Panc1 (cell line): ENCODE measurements at regions not wholly inside any gene's neighbourhood (a gene's known extent, or its start where the extent isn't known, plus 50 kb on each side); places are given as distances from the start of the nearest gene placed in this dataset.

ENCODE experiments used
- ATAC-seq: fragments of 200-7000 bp; cut with Tn5 transposase; 2 replicates; pipeline ENCODE4 v1.9.1; 2020; ENCODE audit warnings: mild to moderate bottlenecking, moderate library complexity
- BruUV-seq: library from RNA; stranded (reverse); fragments of 400-500 nt; replicated peaks from 2 replicates; lab custom pipeline; 2021; lab: Mats Ljungman, UMichigan
- CTCF ChIA-PET: fragments of 300-600 bp; sonication (Branson Sonifier 250); formaldehyde crosslinking; loops from one replicate; lab custom pipeline; 2022; ENCODE audit warnings: antibody characterized with exemption; lab: Charles Lee
- POLR2A ChIA-PET: fragments of 300-600 bp; sonication (Branson Sonifier 250); formaldehyde crosslinking; loops from one replicate; lab custom pipeline; 2022; ENCODE audit warnings: antibody characterized with exemption; lab: Charles Lee
- DNase-seq: peaks from one replicate; pipeline ENCODE4 v3.0.0-alpha.2; 2010; ENCODE audit warnings: low read depth, low spot score
- H3K27ac ChIP-seq: 2 replicates; pipeline ENCODE4 v1.5.1; 2011; ENCODE audit warnings: mild to moderate bottlenecking, low read length, inconsistent platforms
- H3K27me3 ChIP-seq: fragments of 200-500 bp; sonication (Bioruptor generic); 2 replicates; pipeline ENCODE4 v1.6.0; 2014; ENCODE audit warnings: low read length, inconsistent platforms; ENCODE audit not compliant: control insufficient read depth, insufficient read depth
- H3K36me3 ChIP-seq: fragments of 200-500 bp; sonication (Bioruptor generic); 2 replicates; pipeline ENCODE4 v1.5.1; 2014; ENCODE audit warnings: inconsistent platforms, mild to moderate bottlenecking, low read length, moderate library complexity; ENCODE audit not compliant: control insufficient read depth, insufficient read depth
- H3K4me1 ChIP-seq: 2 replicates; pipeline ENCODE4 v1.5.1; 2011; ENCODE audit warnings: inconsistent platforms, mild to moderate bottlenecking, low read length, moderate library complexity; ENCODE audit not compliant: control insufficient read depth, insufficient read depth
- H3K4me3 ChIP-seq, 2 experiments: 2 replicates each; pipeline ENCODE4 v1.5.1; 2011 to 2012; ENCODE audit warnings: low read depth in 2 of 2, low read length in 2 of 2, mild to moderate bottlenecking in 2 of 2, inconsistent platforms in 1 of 2, moderate library complexity in 1 of 2
- H3K9me3 ChIP-seq: fragments of 200-500 bp; sonication (Bioruptor generic); 2 replicates; pipeline ENCODE4 v1.5.1; 2014; ENCODE audit warnings: low read depth, mild to moderate bottlenecking, inconsistent platforms, low read length, moderate library complexity; ENCODE audit not compliant: control insufficient read depth, insufficient read depth
- POLR2AphosphoS5 ChIP-seq: IDR thresholded peaks from 2 replicates; pipeline ENCODE4 v1.6.1; 2012; ENCODE audit warnings: mild to moderate bottlenecking, low read depth, low read length, moderate library complexity
- SIN3A ChIP-seq: IDR thresholded peaks from 2 replicates; pipeline ENCODE4 v1.6.1; 2012; ENCODE audit warnings: low read depth, mild to moderate bottlenecking, low read length, moderate library complexity, borderline replicate concordance; ENCODE audit not compliant: insufficient read depth
- TCF7L2 ChIP-seq: IDR thresholded peaks from 2 replicates; pipeline ENCODE4 v1.6.1; 2011; ENCODE audit warnings: mild to moderate bottlenecking, low read depth, low read length, inconsistent platforms
- in situ Hi-C: cut with HindIII; loops from 2 replicates; pipeline ENCODE4 v1.10.0; 2016; ENCODE audit warnings: low sequenced_read_pairs, low pct_unique_long_range_greater_than_20kb
- intact Hi-C: fragments of 100-400 bp; cut with micrococcal nuclease; formaldehyde crosslinking; loops from one replicate; pipeline ENCODE4 v1.10.0; 2022; ENCODE audit not compliant: unreplicated experiment
- TF ChIP-seq, protein P1 (sequence below), 2 experiments: IDR thresholded peaks; 2 replicates each; pipeline ENCODE4 v1.6.1; 2011 to 2012; ENCODE audit warnings: low read depth in 2 of 2, control low read depth in 1 of 2, low read length in 1 of 2, mild to moderate bottlenecking in 1 of 2, moderate library complexity in 1 of 2; ENCODE audit not compliant: insufficient read depth in 1 of 2
- TF ChIP-seq, protein P2 (sequence below): fragments of 450-650 bp; IDR thresholded peaks from 2 replicates; pipeline ENCODE4 v1.5.1; 2017; ENCODE audit warnings: mild to moderate bottlenecking

DNA sequence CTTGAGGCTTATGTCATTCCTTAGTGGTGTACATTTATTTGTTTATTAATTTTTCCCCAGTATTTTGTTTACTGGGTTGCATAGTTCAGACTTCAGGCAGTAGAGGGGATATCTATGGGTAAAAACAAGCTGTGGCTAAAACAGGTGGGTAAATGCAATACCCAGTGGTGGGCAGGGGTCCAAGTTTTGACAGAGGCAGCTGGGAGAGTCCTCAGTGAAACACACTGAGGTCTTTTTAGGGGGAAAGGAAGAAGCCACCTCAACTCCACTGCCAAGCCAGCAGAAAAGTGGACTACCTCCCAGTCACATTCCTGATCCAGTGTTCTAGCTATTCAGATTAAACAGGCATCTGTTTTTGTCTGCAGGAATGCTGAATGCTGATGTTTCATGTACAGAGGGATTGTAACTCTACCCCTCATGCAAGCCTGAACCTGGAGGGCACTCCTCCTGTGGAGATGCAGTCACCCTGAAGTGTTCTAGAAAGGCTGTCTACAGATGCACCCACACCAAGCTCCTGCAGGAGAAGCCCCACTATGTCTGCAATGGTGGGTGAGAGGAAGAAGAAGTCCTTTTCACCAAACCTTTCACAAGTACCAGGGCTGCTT lies 757.8 kb downstream of the INHBA start:
- BruUV-seq, result no TSS peak
- CTCF ChIA-PET, result no interaction called here
- DNase-seq (no peak), ATAC-seq (no peak)
- H3K9me3 ChIP-seq, result 0 out of 2 replicates have a peak, but pooled peaks cover 4% of the 10 kb centered on the region
- no peaks in the 10 kb centered on the region for H3K27me3 ChIP-seq
- in situ Hi-C loops, result no loop called here
- H3K27ac ChIP-seq, result no peak overlapping the region
- no peaks in the 10 kb centered on the region for H3K36me3 ChIP-seq
- no peaks in the 10 kb centered on the region for H3K4me1 ChIP-seq
- TF ChIP-seq SIN3A, result no peak
- no peak for TF ChIP-seq POLR2AphosphoS5
- TF ChIP-seq, protein P1, sequence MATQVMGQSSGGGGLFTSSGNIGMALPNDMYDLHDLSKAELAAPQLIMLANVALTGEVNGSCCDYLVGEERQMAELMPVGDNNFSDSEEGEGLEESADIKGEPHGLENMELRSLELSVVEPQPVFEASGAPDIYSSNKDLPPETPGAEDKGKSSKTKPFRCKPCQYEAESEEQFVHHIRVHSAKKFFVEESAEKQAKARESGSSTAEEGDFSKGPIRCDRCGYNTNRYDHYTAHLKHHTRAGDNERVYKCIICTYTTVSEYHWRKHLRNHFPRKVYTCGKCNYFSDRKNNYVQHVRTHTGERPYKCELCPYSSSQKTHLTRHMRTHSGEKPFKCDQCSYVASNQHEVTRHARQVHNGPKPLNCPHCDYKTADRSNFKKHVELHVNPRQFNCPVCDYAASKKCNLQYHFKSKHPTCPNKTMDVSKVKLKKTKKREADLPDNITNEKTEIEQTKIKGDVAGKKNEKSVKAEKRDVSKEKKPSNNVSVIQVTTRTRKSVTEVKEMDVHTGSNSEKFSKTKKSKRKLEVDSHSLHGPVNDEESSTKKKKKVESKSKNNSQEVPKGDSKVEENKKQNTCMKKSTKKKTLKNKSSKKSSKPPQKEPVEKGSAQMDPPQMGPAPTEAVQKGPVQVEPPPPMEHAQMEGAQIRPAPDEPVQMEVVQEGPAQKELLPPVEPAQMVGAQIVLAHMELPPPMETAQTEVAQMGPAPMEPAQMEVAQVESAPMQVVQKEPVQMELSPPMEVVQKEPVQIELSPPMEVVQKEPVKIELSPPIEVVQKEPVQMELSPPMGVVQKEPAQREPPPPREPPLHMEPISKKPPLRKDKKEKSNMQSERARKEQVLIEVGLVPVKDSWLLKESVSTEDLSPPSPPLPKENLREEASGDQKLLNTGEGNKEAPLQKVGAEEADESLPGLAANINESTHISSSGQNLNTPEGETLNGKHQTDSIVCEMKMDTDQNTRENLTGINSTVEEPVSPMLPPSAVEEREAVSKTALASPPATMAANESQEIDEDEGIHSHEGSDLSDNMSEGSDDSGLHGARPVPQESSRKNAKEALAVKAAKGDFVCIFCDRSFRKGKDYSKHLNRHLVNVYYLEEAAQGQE (IDR thresholded peaks at IDR 0.05; ENCODE audit: insufficient read depth in 1 of 2, low read depth in 2 of 2, low read length in 1 of 2), result no peak
- TF ChIP-seq, protein P2, sequence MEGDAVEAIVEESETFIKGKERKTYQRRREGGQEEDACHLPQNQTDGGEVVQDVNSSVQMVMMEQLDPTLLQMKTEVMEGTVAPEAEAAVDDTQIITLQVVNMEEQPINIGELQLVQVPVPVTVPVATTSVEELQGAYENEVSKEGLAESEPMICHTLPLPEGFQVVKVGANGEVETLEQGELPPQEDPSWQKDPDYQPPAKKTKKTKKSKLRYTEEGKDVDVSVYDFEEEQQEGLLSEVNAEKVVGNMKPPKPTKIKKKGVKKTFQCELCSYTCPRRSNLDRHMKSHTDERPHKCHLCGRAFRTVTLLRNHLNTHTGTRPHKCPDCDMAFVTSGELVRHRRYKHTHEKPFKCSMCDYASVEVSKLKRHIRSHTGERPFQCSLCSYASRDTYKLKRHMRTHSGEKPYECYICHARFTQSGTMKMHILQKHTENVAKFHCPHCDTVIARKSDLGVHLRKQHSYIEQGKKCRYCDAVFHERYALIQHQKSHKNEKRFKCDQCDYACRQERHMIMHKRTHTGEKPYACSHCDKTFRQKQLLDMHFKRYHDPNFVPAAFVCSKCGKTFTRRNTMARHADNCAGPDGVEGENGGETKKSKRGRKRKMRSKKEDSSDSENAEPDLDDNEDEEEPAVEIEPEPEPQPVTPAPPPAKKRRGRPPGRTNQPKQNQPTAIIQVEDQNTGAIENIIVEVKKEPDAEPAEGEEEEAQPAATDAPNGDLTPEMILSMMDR, result no peak
- no peak for TF ChIP-seq TCF7L2
- POLR2A ChIA-PET, result no interaction called here
- no peak overlapping the region for H3K4me3 ChIP-seq
- intact Hi-C loops, result no loop called here

DNA sequence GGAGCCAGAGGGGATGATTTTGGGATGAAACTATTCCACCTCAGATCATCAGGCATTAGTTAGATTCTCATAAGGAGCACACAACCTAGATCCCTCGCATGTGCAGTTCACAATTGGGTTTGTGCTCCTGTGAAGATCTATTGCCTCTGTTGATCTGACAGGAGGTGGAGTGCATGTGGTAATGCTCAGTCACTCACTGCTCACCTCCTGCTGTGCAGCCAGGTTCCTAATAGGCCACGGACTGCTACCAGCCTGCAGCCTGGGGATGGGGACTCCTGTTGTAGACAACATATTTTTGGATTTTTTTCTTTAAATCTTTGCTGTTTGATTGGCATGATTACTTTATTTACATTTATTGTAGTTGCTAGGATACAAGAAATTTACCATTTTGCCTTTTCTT lies 765.0 kb downstream of the INHBA start:
- ChIA-PET CTCF (no interaction called here), POLR2A (no interaction called here)
- TF ChIP-seq, protein P2, result no peak
- no peak for TF ChIP-seq TCF7L2
- no peak for TF ChIP-seq SIN3A
- no peak for TF ChIP-seq POLR2AphosphoS5
- TF ChIP-seq, protein P1 (IDR thresholded peaks at IDR 0.05; ENCODE audit: insufficient read depth in 1 of 2, low read depth in 2 of 2, low read length in 1 of 2), result no peak

More for the DNA sequence above, 765.0 kb downstream of the INHBA start:
- no peaks in the 10 kb centered on the region for H3K27me3 ChIP-seq
- no peak overlapping the region for H3K27ac ChIP-seq
- H3K4me3 ChIP-seq, result no peak overlapping the region
- in situ Hi-C loops, result no loop called here
- no peaks in the 10 kb centered on the region for H3K9me3 ChIP-seq
- DNase-seq, result no peak
- intact Hi-C loops, result no loop called here
- H3K36me3 ChIP-seq, result no peaks in the 10 kb centered on the region
- no peaks in the 10 kb centered on the region for H3K4me1 ChIP-seq
- ATAC-seq, result no peak
- no TSS peak for BruUV-seq
